ENCODE measurements at regions not wholly inside any gene's neighbourhood (a gene's known extent, or its start where the extent isn't known, plus 50 kb on each side); places are given as distances from the start of the nearest gene placed in this dataset.

DNA sequence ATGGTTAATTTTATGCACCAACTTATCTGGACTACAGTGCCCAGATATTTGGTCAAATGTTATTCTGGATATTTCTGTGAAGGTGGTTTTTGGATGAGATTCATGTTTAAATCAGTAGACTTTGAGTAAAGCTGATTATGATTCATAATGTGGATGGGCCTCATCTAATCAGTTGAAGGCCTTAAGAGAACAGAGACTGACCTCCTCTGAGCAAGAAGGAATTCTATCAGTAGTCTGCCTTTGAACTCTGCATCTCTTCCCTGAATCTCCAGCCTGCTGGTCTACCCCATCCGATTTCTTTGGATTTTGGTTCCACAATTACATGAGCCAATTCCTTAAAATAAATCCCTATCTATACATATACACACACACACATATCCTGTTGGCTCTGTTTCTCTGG is 82.8 kb upstream of the MAP4K3 start:
- Histone ChIP-seq H3K27me3 (ENCODE audit: control insufficient read depth in 1 of 2, insufficient read depth in 2 of 2, low read length in 2 of 2) (no peaks in the 10 kb centered on the region), H3K9ac (ENCODE audit: insufficient read depth, low read depth, low read length) (no peak overlapping the region), H3K4me1 (ENCODE audit: insufficient read depth, low read length) (peaks cover 81% of the 10 kb centered on the region), H3K27ac (ENCODE audit: extremely low read length, insufficient read depth, low read length) (no peak overlapping the region), H2AFZ (ENCODE audit: low read length) (no peak overlapping the region), H3K79me2 (ENCODE audit: insufficient read depth, low read length) (peaks cover 2% of the 10 kb centered on the region), H3K4me2 (ENCODE audit: low read depth, low read length) (no peak overlapping the region), H3K4me3 (replicated peaks in 1 of 3; ENCODE audit: insufficient read depth in 1 of 3, low read depth in 2 of 3, low read length in 3 of 3) (no peak overlapping the region), H3K36me3 (replicated peaks in 1 of 2; ENCODE audit: control insufficient read depth in 1 of 2, insufficient read depth in 2 of 2, low read length in 2 of 2) (peaks cover 1 to 29% of the 10 kb centered on the region in 2 experiments; a peak in 3 of 5 replicates), H3K9me3 (ENCODE audit: low read length) (peaks cover 22% of the 10 kb centered on the region), H4K20me1 (ENCODE audit: insufficient read depth, low read length) (no peaks in the 10 kb centered on the region)
- no peak for ATAC-seq
- WGBS (ENCODE audit: low lambda C conversion rate): 94% methylated on average over 1 of the region's 1 CpG
- FAIRE-seq: no peak
- no peak for DNase-seq (ENCODE audit: low spot score)
- POLR2A ChIA-PET: no interaction called here
- BruUV-seq (replicated peaks): no TSS peak
- CTCF ChIA-PET (ENCODE audit: low intra/inter-chr PET ratio, low total read pairs): no interaction called here
- intact Hi-C loops (cut with micrococcal nuclease; ENCODE audit: unreplicated experiment) (loop anchor here (10.0 kb wide), 1 partner anchor 175 kb away; no protein-coding TSS in a partner anchor), in situ Hi-C loops (cut with HindIII; ENCODE audit: extremely low pct_ligation_motif_present, low pct_unique_long_range_greater_than_20kb) (loop anchor here (5.0 kb wide), 1 partner anchor 32 kb away; no protein-coding TSS in a partner anchor)
- TF ChIP-seq POGK (CRISPR knock-in tag; conservative IDR thresholded peaks at IDR 0.05) (no peak), ZNF775 (CRISPR knock-in tag; IDR thresholded peaks at IDR 0.05; ENCODE audit: borderline replicate concordance) (no peak), NFIB (CRISPR knock-in tag; IDR thresholded peaks at IDR 0.05; ENCODE audit: borderline replicate concordance) (no peak), ZNF317 (CRISPR knock-in tag; IDR thresholded peaks at IDR 0.05) (no peak), ZNF777 (CRISPR knock-in tag; IDR thresholded peaks at IDR 0.05) (no peak), GABPA (IDR thresholded peaks at IDR 0.05; ENCODE audit: low read depth, low read length) (no peak), GABPA (CRISPR knock-in tag; IDR thresholded peaks at IDR 0.05; ENCODE audit: low read depth) (no peak), ZNF619 (CRISPR knock-in tag; IDR thresholded peaks at IDR 0.05) (no peak)
- TF ChIP-seq, protein P1, sequence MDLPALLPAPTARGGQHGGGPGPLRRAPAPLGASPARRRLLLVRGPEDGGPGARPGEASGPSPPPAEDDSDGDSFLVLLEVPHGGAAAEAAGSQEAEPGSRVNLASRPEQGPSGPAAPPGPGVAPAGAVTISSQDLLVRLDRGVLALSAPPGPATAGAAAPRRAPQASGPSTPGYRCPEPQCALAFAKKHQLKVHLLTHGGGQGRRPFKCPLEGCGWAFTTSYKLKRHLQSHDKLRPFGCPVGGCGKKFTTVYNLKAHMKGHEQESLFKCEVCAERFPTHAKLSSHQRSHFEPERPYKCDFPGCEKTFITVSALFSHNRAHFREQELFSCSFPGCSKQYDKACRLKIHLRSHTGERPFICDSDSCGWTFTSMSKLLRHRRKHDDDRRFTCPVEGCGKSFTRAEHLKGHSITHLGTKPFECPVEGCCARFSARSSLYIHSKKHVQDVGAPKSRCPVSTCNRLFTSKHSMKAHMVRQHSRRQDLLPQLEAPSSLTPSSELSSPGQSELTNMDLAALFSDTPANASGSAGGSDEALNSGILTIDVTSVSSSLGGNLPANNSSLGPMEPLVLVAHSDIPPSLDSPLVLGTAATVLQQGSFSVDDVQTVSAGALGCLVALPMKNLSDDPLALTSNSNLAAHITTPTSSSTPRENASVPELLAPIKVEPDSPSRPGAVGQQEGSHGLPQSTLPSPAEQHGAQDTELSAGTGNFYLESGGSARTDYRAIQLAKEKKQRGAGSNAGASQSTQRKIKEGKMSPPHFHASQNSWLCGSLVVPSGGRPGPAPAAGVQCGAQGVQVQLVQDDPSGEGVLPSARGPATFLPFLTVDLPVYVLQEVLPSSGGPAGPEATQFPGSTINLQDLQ (CRISPR knock-in tag; IDR thresholded peaks at IDR 0.05): no peak
